SK-N-SH (cell line): ENCODE measurements at regions not wholly inside any gene's neighbourhood (a gene's known extent, or its start where the extent isn't known, plus 50 kb on each side); places are given as distances from the start of the nearest gene placed in this dataset.

ENCODE experiments used
- EP300 ChIP-seq, 2 experiments: IDR thresholded peaks; 2 replicates each; pipeline versions ENCODE4 v1.4.0 to v1.6.1; 2012; ENCODE audit warnings: borderline replicate concordance in 1 of 2, low read depth in 1 of 2, low read length in 1 of 2
- EZH2phosphoT487 ChIP-seq: fragments of 200-600 bp; sonication (generic); IDR thresholded peaks from 2 replicates; pipeline ENCODE4 v1.6.1; 2017; ENCODE audit warnings: low read depth, mixed run types, mild to moderate bottlenecking, antibody characterized with exemption, moderate library complexity, borderline replicate concordance
- JUND ChIP-seq: IDR thresholded peaks from 2 replicates; pipeline ENCODE4 v1.4.0; 2012
- POLR2AphosphoS5 ChIP-seq: IDR thresholded peaks from 2 replicates; pipeline ENCODE4 v1.6.1; 2012; ENCODE audit warnings: low read depth, low read length
- RAD21 ChIP-seq: IDR thresholded peaks from 2 replicates; pipeline ENCODE4 v1.6.1; 2012; ENCODE audit warnings: mild to moderate bottlenecking, low read length
- RCOR1 ChIP-seq: fragments of 150-350 bp; IDR thresholded peaks from 2 replicates; pipeline ENCODE4 v1.6.1; 2017; ENCODE audit warnings: antibody characterized with exemption, low read length
- SIN3A ChIP-seq: IDR thresholded peaks from 2 replicates; pipeline ENCODE4 v1.6.1; 2012; ENCODE audit warnings: low read depth, mild to moderate bottlenecking, low read length, moderate library complexity, borderline replicate concordance
- YY1 ChIP-seq: IDR thresholded peaks from 2 replicates; pipeline ENCODE4 v1.4.0; 2012; ENCODE audit warnings: low read depth, mild to moderate bottlenecking
- TF ChIP-seq, protein P1 (sequence below): fragments of 200-600 bp; sonication (generic); IDR thresholded peaks from 2 replicates; pipeline ENCODE4 v1.6.1; 2017; ENCODE audit warnings: antibody characterized with exemption, mild to moderate bottlenecking, moderate library complexity
- TF ChIP-seq, protein P2 (sequence below): IDR thresholded peaks from 2 replicates; pipeline ENCODE4 v1.4.0; 2012; ENCODE audit warnings: low read depth, borderline replicate concordance
- TF ChIP-seq, protein P3 (sequence below): IDR thresholded peaks from 2 replicates; pipeline ENCODE4 v1.4.0; 2012; ENCODE audit warnings: low read depth
- TF ChIP-seq, protein P4 (sequence below): IDR thresholded peaks from 2 replicates; pipeline ENCODE4 v1.4.0; 2012; ENCODE audit warnings: low read depth, borderline replicate concordance
- TF ChIP-seq, protein P5 (sequence below): fragments of 150-350 bp; IDR thresholded peaks from 2 replicates; pipeline ENCODE4 v1.6.1; 2017; ENCODE audit warnings: antibody characterized with exemption, low read length, low read depth, borderline replicate concordance

DNA sequence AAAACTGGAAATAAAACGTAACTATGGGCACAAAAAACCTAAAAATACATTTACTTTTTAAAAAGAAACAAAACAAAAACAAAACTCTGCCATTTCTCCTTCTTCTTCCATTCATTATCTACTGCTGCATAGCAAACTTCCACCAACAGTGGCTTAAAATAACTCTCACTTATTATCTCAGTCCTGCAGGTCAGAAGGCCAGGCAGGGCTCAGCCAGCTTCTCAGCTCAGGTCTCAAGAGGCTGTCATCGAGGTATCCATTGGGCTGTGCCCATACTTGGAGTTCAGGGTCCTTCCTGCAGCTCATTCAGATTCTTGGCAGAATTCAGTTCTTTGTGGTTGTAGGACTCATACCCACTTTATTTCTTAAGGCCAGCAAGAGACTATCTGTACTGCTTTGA, 352.7 kb upstream of the PLD5 start:
- TF ChIP-seq SIN3A (no peak), POLR2AphosphoS5 (no peak), EP300 (IDR thresholded peaks at IDR 0.05; ENCODE audit: borderline replicate concordance in 1 of 2, low read depth in 1 of 2, low read length in 1 of 2) (no peak), YY1 (no peak), RCOR1 (no peak), RAD21 (no peak), EZH2phosphoT487 (no peak), JUND (no peak)
- TF ChIP-seq, protein P1, sequence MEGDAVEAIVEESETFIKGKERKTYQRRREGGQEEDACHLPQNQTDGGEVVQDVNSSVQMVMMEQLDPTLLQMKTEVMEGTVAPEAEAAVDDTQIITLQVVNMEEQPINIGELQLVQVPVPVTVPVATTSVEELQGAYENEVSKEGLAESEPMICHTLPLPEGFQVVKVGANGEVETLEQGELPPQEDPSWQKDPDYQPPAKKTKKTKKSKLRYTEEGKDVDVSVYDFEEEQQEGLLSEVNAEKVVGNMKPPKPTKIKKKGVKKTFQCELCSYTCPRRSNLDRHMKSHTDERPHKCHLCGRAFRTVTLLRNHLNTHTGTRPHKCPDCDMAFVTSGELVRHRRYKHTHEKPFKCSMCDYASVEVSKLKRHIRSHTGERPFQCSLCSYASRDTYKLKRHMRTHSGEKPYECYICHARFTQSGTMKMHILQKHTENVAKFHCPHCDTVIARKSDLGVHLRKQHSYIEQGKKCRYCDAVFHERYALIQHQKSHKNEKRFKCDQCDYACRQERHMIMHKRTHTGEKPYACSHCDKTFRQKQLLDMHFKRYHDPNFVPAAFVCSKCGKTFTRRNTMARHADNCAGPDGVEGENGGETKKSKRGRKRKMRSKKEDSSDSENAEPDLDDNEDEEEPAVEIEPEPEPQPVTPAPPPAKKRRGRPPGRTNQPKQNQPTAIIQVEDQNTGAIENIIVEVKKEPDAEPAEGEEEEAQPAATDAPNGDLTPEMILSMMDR, result no peak
- TF ChIP-seq, protein P2, sequence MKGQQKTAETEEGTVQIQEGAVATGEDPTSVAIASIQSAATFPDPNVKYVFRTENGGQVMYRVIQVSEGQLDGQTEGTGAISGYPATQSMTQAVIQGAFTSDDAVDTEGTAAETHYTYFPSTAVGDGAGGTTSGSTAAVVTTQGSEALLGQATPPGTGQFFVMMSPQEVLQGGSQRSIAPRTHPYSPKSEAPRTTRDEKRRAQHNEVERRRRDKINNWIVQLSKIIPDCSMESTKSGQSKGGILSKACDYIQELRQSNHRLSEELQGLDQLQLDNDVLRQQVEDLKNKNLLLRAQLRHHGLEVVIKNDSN, result no peak
- TF ChIP-seq, protein P3, sequence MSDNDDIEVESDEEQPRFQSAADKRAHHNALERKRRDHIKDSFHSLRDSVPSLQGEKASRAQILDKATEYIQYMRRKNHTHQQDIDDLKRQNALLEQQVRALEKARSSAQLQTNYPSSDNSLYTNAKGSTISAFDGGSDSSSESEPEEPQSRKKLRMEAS, result no peak
- TF ChIP-seq, protein P4, sequence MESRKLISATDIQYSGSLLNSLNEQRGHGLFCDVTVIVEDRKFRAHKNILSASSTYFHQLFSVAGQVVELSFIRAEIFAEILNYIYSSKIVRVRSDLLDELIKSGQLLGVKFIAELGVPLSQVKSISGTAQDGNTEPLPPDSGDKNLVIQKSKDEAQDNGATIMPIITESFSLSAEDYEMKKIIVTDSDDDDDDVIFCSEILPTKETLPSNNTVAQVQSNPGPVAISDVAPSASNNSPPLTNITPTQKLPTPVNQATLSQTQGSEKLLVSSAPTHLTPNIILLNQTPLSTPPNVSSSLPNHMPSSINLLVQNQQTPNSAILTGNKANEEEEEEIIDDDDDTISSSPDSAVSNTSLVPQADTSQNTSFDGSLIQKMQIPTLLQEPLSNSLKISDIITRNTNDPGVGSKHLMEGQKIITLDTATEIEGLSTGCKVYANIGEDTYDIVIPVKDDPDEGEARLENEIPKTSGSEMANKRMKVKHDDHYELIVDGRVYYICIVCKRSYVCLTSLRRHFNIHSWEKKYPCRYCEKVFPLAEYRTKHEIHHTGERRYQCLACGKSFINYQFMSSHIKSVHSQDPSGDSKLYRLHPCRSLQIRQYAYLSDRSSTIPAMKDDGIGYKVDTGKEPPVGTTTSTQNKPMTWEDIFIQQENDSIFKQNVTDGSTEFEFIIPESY, result no peak
- TF ChIP-seq, protein P5, sequence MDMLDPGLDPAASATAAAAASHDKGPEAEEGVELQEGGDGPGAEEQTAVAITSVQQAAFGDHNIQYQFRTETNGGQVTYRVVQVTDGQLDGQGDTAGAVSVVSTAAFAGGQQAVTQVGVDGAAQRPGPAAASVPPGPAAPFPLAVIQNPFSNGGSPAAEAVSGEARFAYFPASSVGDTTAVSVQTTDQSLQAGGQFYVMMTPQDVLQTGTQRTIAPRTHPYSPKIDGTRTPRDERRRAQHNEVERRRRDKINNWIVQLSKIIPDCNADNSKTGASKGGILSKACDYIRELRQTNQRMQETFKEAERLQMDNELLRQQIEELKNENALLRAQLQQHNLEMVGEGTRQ, result no peak
